NCI-H2029 (cell line): ENCODE measurements at regions not wholly inside any gene's neighbourhood (a gene's known extent, or its start where the extent isn't known, plus 50 kb on each side); places are given as distances from the start of the nearest gene placed in this dataset.

Experiments used
- DNase-seq: peaks from one replicate; lab custom pipeline; 2025; lab: John Stamatoyannopoulos, UW

DNA sequence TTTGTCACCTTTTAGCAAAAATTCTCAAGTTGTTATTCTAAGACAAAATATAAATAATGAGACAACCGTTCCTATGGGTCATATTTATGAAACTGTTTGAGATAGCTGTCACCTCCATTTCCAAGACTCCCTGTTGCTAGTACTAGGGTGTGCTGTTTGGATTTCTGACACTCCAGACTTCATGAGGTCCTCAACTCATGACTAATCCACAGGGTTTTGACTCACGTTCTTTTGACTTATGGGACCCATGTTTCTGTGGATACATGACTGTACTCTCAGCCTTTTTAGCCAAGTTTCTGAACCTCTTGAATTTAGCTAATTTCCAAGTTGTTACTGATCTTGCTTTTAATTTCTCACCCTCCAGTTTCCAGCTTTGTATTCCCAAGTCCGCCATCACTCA lies 178.7 kb upstream of the FAM98A start:
- no peak for DNase-seq

- no peak for DNase-seq
These were observed 176.2 kb upstream of the FAM98A start for GRCh38 chr2:33775306-33775705.

DNA sequence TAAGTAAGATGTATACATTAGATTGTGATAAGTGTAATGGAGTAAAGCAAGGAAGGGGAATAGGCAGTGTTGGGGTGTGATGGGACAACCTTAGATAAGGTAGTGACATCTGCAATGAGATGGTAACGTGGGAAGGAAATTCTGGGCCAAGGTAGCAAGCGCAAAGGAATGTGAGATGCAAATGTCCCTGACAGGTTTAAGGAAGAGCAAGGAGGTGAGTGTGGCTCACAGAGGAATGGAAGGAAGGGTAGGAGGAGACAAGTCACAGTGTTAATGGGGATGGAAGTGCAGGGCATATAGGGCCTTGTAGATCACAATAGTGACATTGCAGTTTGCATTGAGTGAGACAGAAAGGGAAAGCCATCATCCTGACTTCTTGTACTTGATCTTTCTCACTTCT lies 170.9 kb upstream of the FAM98A start:
- no peak for DNase-seq

- DNase-seq: no peak
These were observed 167.1 kb upstream of the FAM98A start for GRCh38 chr2:33766175-33766574.

DNA sequence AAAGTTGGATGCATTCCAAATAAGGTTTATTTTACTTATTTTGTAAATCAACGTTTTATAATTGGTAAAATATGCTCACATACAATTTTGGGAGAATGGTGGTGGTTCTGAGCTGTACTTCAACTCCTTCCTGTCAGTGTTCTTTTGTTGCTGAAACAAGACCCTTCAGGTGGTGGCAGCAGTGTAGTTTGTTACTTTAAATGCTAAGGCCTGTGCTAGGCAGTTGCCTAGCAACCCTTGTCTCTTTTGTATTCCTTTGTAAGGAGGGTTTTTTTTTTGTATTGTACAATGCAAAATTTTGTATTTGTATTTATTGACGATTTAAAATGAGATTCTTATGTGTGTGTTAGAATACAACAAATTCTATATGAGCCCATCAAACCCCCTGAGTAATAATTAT lies 166.0 kb upstream of the FAM98A start:
- peak; percentile 12 for DNase-seq

- DNase-seq: no peak
These were observed 165.5 kb upstream of the FAM98A start for GRCh38 chr2:33764551-33764950.

DNA sequence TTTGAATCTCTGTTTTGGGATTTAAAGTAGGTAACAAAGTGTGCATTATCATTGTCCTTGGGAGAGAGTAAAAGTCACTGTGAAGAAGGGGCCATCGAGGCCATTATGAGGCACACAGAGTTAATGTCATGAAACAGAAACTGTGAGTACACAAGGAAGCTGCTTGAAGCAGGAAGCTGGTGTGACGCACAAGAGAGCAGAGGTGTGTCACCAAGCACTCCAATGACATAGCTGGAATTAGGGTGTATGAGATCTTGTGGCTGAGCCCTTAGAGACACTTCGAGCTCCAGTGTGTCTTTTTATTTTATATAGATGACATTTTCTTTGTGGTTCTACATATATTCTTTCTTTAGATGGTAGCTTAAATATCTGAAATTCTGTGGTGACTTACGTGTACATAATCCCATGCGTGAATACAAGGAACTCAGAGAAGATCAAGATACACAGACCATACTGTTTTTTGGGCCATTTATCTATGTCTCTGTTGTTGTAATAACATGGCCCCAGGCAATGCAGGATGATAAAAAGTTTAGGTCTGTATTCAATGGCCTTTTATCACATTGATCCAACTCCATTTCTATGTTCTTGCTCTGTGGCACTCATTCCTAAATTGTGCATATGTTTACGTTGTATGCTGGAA lies 164.7 kb upstream of the FAM98A start:
- peak; percentile 21 for DNase-seq

- no peak for DNase-seq
These were observed 163.5 kb upstream of the FAM98A start for GRCh38 chr2:33762636-33763035.

DNA sequence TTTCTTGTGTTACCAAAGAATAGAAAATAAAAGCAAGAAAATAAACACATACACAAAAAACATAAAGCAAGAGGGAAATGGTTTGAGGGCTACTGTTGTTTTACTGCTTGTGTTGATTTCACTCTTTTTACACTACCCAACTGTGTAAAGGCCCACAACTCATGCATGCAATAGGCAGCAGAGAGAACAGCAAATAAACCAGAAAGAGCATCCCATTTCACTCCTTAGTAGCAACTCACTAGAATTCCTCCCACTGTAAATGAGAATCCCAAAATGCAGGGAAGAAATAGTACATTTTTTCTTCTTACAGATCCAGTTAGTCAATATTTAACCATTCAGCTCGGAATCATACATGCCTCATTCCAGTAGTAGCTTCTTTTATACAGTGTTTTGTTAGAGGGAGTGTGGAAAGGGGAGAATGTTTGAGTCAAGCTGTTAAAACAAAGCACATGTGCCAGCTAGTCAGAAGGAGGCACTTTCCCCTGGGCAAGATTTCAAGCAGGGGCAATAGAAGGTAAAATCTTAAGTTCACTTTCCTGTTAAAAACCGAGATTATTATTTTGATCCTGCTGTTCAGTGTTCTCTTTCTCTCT lies 147.2 kb upstream of the FAM98A start:
- no peak for DNase-seq

GRCh38 chr2:33735096-33735495 lies 136.0 kb upstream of the FAM98A start:
- peak; percentile 1 for DNase-seq

DNA sequence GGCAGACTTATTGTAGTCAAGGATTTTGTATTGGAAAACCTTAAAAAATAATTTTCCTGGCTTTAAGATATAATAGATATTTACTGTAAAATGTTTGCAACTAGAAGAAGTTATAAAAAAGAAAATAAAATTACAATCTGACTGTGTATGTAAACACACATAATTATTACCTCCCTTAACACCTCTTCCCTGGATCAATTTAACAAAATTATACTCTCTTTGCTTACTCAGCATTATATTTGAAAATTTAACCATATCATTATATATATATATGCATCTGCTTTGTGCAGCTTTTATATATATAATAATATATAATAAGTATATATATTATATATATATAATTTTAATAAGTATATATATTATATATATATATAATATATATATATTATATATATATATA lies 131.7 kb upstream of the FAM98A start:
- DNase-seq: no peak

DNA sequence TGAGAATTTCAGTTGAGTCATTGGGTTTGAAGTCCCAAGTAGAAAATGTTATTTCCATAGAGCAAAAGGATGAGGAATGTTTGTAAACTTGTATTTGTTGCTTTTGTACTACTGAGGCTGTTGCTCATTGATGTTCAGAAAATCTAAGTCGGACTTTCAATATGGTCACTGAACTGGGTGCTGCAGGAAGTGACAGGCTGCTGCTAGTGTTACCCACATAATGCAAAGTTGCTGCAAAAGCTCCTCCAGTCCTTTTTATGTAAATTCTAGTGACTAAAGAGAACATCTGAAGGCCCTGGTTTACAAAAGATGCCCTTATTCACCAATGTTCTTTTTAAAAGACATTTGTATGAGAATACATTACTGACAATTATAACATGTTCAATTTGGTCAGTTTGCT lies 131.1 kb upstream of the FAM98A start:
- no peak for DNase-seq

DNA sequence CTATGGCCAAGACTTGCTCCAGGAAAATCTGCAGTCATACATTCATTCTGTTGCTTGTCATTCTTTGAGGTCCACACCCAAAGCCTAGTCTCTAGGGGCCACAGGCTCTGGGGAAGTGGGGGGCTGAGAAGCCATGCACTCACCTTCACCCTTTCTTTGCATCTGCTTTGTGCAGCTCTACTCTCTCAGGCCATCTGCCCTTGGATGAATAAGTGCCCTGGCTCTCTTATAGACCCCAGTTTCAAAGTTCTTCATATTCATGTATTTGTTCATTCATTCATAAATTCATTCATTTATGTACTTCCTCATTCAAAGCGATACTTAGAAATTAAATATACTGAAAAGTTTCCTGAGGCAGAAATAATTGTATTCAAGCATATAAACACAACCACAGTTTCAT lies 130.3 kb upstream of the FAM98A start:
- DNase-seq: no peak

- no peak for DNase-seq
These were observed 129.0 kb upstream of the FAM98A start for GRCh38 chr2:33728106-33728505.

- DNase-seq: no peak
These were observed 128.4 kb upstream of the FAM98A start for GRCh38 chr2:33727361-33728032.

- DNase-seq: no peak
These were observed 127.3 kb upstream of the FAM98A start for GRCh38 chr2:33726415-33726814.

DNA sequence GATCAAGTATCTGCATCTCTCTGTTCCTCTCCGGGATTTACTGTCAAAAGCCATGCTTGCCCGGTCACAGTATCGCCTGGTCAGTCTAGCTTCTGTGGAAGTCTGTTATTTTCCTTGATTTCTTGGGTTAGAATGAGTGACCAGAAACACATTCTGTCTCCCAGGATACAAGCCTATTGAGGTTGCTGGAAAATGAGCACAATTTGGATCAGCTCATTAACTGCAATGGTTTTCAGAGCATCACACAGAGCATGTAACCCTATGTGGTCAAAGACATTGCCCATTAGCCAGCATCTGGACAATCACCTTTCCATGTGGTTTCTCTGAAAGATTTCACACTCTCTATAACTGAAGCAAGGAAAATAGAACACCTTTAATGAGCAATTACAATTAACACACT lies 124.2 kb upstream of the FAM98A start:
- DNase-seq: no peak

DNA sequence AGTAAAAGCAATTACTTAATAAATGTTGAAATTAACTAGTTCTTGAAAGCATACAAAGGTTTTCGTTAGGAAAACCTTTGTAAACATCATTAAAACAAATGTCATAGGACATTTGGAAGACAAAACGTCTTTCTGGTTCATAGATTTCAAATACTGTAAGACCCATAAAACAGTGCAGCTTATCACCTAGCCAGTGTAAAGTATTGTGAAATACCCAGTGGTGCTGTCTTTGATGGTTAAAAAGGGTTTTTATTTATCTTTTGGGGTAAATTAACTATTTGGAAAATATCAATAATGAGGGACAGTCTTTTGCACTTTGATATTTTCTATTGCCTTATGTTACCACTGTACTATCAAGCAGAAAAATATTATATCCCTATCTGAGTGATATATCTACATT lies 120.0 kb upstream of the FAM98A start:
- peak; percentile 3 for DNase-seq

DNA sequence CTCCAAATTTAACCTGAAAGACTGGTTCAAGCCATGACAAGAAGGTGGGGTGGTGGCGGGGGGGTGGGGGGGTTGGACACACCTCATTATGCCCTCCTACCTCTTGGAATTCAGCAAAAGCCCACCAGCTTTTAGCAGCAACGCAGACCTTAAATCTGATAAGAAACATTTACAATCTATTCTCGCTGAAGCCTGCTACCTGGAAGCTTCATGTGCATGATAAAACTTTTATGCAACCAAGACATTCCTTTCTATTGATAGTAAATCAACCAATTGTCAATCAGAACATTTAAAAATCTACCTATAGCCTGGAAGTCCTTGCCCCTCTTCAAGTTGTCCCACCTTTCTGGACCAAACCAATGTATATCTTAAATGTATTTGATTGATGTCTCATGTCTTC lies 113.6 kb upstream of the FAM98A start:
- DNase-seq: no peak

DNA sequence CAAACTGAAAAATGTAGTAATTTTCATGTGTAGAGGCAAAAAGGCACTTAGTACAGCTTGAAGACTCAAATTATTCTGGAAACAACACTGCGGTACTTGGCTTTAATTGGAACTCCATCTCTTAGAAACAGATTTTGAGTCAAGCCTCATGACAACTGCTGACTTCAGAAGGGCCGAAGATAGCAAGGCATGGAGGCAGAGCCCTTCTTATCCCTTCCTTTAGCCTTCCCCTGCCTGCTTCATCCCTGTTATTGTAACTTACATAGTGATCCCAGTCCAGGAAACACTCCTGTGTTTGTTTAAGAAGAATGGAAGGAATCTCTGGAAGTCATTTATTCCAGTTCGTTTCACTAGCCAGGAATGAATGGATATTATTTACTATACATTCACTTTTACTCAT lies 110.9 kb upstream of the FAM98A start:
- no peak for DNase-seq

DNA sequence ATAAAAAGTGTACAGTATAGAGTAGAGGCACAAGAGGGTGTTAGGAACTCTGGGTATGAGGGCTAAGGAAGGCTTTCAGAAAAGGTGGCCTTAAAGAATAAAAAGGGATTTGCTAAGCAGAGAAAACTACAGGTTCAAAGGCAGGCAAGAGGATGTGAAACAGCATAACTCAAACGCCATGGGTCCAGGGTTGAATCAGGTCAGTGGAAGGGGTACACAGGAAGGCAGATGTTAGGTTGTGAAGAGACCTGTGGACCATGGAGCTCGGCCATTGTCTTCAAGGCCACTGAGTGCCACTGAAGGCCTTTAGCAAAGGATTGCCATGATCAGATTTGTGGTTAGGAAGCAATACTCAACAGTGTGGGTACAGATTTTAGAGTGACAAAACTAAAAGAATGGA lies 108.2 kb upstream of the FAM98A start:
- no peak for DNase-seq

- no peak for DNase-seq
These were observed 107.3 kb upstream of the FAM98A start for GRCh38 chr2:33706410-33706809.

DNA sequence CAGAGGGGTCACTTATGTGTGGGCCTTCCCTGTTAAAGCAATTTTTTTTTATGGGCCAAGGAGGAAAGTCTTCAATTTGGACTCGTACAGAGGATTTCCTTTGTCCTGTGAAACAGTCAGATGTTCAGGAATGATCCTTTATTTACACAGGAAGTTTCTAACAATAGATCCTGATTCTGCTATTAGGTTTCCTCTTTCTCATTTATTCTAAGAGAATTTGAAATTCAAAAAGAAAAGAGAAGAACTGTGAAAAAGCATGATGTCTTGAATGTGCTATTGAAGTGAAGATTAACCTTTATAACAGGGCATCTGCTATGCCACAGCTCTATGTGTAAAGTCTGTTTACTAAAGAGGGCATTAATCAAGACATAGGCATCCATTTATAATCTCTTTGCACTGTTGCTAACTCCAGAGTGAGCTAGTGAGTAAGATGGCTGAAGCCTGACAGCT lies 105.3 kb upstream of the FAM98A start:
- DNase-seq: no peak

GRCh38 chr2:33696234-33696633 lies 97.1 kb upstream of the FAM98A start:
- no peak for DNase-seq
